ENCODE measurements at regions not wholly inside any gene's neighbourhood (a gene's known extent, or its start where the extent isn't known, plus 50 kb on each side); places are given as distances from the start of the nearest gene placed in this dataset.

DNA sequence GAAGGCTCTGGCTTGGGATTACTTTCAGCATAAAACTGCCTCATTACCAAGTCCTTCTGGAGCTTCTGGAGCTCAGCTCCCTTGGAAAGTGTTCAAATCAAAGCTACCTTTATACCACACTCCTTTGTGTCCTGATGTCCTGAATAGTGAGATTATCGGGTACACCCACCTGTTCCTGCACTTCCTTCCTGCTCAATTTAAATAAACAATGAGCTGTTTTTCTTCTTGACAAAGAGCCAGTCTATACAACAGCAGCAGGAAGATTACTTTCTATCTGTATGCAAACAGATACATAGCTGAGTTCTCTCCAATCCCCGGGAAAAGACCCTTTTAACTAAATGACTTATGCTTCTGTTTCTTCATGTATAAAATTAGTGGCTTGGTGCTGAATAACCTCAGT is 258.0 kb upstream of the FMN2 start:
- DNase-seq (ENCODE audit: low spot score): no peak
- POLR2A ChIA-PET: no interaction called here
- Histone ChIP-seq H3K27ac (ENCODE audit: low read depth, low read length, poor library complexity, severe bottlenecking) (no peak overlapping the region), H2AFZ (ENCODE audit: low read length) (no peak overlapping the region), H3K4me3 (ENCODE audit: low read depth, low read length, poor library complexity, severe bottlenecking) (no peak overlapping the region), H3K9me3 (ENCODE audit: low read length) (no peaks in the 10 kb centered on the region), H3K79me2 (ENCODE audit: insufficient read depth, low read depth, low read length) (no peaks in the 10 kb centered on the region), H3K4me2 (ENCODE audit: low read length) (no peak overlapping the region), H4K20me1 (ENCODE audit: insufficient read depth, low read length) (no peaks in the 10 kb centered on the region), H3K36me3 (ENCODE audit: insufficient read depth, low read length) (no peaks in the 10 kb centered on the region), H3K4me1 (ENCODE audit: insufficient read depth, low read length, poor library complexity, severe bottlenecking) (no peaks in the 10 kb centered on the region), H3K9me2 (ENCODE audit: insufficient read depth, low read length) (no peaks in the 10 kb centered on the region)
- CTCF ChIA-PET (ENCODE audit: unreplicated experiment): no interaction called here
- TF ChIP-seq, protein P1, sequence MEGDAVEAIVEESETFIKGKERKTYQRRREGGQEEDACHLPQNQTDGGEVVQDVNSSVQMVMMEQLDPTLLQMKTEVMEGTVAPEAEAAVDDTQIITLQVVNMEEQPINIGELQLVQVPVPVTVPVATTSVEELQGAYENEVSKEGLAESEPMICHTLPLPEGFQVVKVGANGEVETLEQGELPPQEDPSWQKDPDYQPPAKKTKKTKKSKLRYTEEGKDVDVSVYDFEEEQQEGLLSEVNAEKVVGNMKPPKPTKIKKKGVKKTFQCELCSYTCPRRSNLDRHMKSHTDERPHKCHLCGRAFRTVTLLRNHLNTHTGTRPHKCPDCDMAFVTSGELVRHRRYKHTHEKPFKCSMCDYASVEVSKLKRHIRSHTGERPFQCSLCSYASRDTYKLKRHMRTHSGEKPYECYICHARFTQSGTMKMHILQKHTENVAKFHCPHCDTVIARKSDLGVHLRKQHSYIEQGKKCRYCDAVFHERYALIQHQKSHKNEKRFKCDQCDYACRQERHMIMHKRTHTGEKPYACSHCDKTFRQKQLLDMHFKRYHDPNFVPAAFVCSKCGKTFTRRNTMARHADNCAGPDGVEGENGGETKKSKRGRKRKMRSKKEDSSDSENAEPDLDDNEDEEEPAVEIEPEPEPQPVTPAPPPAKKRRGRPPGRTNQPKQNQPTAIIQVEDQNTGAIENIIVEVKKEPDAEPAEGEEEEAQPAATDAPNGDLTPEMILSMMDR (conservative IDR thresholded peaks at IDR 0.05; ENCODE audit: low read length): no peak
- no peak for TF ChIP-seq EZH2phosphoT487 (IDR thresholded peaks at IDR 0.05; ENCODE audit: borderline replicate concordance, low read depth, low read length)
- intact Hi-C loops (cut with micrococcal nuclease; ENCODE audit: unreplicated experiment): no loop called here
- no TSS peak for BruUV-seq (replicated peaks)

DNA sequence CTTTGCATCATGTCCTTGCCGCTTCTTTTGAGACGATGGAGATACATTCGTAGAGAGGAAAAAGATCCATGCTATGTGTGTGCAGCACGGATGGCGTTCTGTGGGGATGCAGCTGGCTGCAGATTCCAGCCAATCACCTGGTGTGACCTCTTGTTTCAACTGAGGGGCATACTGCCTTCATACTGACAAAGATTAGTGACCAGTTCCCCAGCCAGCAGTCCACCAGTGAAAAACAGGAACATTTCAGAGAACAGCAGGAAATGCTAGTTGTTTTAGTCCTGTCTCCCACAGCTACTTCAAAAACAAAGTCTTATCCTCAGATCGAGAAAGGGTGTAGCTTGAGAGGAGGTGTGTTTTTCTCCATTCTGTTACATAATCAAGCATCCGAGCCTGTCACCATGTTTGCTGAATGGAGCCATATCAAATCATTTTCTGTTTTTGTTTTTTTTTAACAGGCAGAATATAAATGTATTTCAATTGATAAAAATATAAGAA is 255.7 kb upstream of the FMN2 start:
- DNase-seq (ENCODE audit: low spot score): no peak
- H3K36me3 ChIP-seq (ENCODE audit: insufficient read depth, low read length): no peaks in the 10 kb centered on the region
- H3K9me2 ChIP-seq (ENCODE audit: insufficient read depth, low read length): no peaks in the 10 kb centered on the region
- H3K4me3 ChIP-seq (ENCODE audit: low read depth, low read length, poor library complexity, severe bottlenecking): no peak overlapping the region
- no peak overlapping the region for H3K4me2 ChIP-seq (ENCODE audit: low read length)
- BruUV-seq (replicated peaks): no TSS peak
- H4K20me1 ChIP-seq (ENCODE audit: insufficient read depth, low read length): no peaks in the 10 kb centered on the region
- ChIA-PET POLR2A (no interaction called here), CTCF (ENCODE audit: unreplicated experiment) (no interaction called here)
- no peak overlapping the region for H2AFZ ChIP-seq (ENCODE audit: low read length)
- H3K9me3 ChIP-seq (ENCODE audit: low read length): no peaks in the 10 kb centered on the region
- H3K27ac ChIP-seq (ENCODE audit: low read depth, low read length, poor library complexity, severe bottlenecking): no peak overlapping the region
- intact Hi-C loops (cut with micrococcal nuclease; ENCODE audit: unreplicated experiment): no loop called here
- TF ChIP-seq, protein P1 (conservative IDR thresholded peaks at IDR 0.05; ENCODE audit: low read length): no peak
- TF ChIP-seq EZH2phosphoT487 (IDR thresholded peaks at IDR 0.05; ENCODE audit: borderline replicate concordance, low read depth, low read length): no peak
- H3K79me2 ChIP-seq (ENCODE audit: insufficient read depth, low read depth, low read length): no peaks in the 10 kb centered on the region
- H3K4me1 ChIP-seq (ENCODE audit: insufficient read depth, low read length, poor library complexity, severe bottlenecking): no peaks in the 10 kb centered on the region

DNA sequence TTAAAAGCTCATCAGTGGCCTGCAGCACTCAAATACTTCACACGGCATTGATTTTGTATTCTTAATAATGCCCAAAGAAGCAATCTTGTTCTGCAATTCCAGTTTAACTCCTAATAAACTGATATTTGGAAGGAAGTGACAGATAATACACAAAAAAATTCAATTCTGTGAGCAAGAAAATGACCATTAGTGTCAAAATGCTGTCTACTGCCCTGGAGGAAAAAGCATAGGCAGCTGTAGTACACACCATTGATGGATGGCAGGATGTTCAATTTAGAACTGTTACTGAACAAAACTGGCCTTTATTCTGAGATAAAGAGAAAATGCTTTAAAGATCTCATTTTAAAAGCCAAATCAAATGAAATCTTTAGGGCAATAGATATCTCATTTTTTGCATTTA is 251.3 kb upstream of the FMN2 start:
- no peak overlapping the region for H3K4me3 ChIP-seq (ENCODE audit: low read depth, low read length, poor library complexity, severe bottlenecking)
- DNase-seq (ENCODE audit: low spot score): no peak
- H4K20me1 ChIP-seq (ENCODE audit: insufficient read depth, low read length): no peaks in the 10 kb centered on the region
- no peaks in the 10 kb centered on the region for H3K9me3 ChIP-seq (ENCODE audit: low read length)
- no TSS peak for BruUV-seq (replicated peaks)
- ChIA-PET CTCF (ENCODE audit: unreplicated experiment) (no interaction called here), POLR2A (no interaction called here)
- TF ChIP-seq, protein P1 (conservative IDR thresholded peaks at IDR 0.05; ENCODE audit: low read length): no peak
- no peak for TF ChIP-seq EZH2phosphoT487 (IDR thresholded peaks at IDR 0.05; ENCODE audit: borderline replicate concordance, low read depth, low read length)
- H3K4me2 ChIP-seq (ENCODE audit: low read length): no peak overlapping the region
- no peak overlapping the region for H3K27ac ChIP-seq (ENCODE audit: low read depth, low read length, poor library complexity, severe bottlenecking)
- H3K9me2 ChIP-seq (ENCODE audit: insufficient read depth, low read length): no peaks in the 10 kb centered on the region
- intact Hi-C loops (cut with micrococcal nuclease; ENCODE audit: unreplicated experiment): no loop called here
- H2AFZ ChIP-seq (ENCODE audit: low read length): no peak overlapping the region
- no peaks in the 10 kb centered on the region for H3K79me2 ChIP-seq (ENCODE audit: insufficient read depth, low read depth, low read length)
- H3K4me1 ChIP-seq (ENCODE audit: insufficient read depth, low read length, poor library complexity, severe bottlenecking): no peaks in the 10 kb centered on the region
- H3K36me3 ChIP-seq (ENCODE audit: insufficient read depth, low read length): no peaks in the 10 kb centered on the region

All from OCI-LY7 (cell line).